22Rv1 (cell line): ENCODE measurements at regions not wholly inside any gene's neighbourhood (a gene's known extent, or its start where the extent isn't known, plus 50 kb on each side); places are given as distances from the start of the nearest gene placed in this dataset.

ENCODE experiments used
- ZFX ChIP-seq: fragments of 450-650 bp; IDR thresholded peaks from 2 replicates; pipeline ENCODE4 v1.6.1; 2017; ENCODE audit warnings: antibody characterized with exemption, borderline replicate concordance
- TF ChIP-seq, protein P1 (sequence below): fragments of 450-650 bp; IDR thresholded peaks from 2 replicates; pipeline ENCODE4 v1.5.1; 2017; ENCODE audit warnings: mild to moderate bottlenecking

DNA sequence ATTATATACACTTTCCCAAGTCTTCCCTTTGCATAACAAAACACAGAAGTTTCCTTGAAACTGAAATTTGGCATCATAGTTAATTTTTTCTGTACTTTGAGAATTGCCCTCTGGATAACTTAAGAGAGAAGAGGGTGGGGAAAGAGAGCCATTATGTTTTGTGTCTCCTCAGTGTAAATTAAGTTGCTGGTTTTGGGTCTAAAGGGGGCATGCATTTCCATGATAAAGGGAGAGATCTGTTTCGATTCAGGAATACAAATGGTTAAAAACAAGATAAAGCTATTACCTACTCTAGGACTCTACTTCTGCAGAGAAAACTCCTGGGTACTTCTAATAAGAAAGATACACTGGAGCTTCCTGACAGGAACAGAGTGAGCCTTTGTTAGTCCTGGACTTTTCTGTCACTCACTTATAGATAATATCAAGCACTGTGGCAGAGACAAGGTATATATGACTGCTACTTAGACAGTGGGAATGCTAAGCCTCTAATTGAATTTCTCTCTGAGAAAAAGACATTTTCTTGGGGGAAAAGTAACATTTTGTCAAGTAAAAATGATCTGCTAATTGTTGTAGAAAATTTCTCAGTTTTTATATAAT, 142.8 kb upstream of the PCDH9 start:
- TF ChIP-seq, protein P1, sequence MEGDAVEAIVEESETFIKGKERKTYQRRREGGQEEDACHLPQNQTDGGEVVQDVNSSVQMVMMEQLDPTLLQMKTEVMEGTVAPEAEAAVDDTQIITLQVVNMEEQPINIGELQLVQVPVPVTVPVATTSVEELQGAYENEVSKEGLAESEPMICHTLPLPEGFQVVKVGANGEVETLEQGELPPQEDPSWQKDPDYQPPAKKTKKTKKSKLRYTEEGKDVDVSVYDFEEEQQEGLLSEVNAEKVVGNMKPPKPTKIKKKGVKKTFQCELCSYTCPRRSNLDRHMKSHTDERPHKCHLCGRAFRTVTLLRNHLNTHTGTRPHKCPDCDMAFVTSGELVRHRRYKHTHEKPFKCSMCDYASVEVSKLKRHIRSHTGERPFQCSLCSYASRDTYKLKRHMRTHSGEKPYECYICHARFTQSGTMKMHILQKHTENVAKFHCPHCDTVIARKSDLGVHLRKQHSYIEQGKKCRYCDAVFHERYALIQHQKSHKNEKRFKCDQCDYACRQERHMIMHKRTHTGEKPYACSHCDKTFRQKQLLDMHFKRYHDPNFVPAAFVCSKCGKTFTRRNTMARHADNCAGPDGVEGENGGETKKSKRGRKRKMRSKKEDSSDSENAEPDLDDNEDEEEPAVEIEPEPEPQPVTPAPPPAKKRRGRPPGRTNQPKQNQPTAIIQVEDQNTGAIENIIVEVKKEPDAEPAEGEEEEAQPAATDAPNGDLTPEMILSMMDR = no peak
- TF ChIP-seq ZFX = no peak
